Mesothelial cell of epicardium (in vitro differentiated cells): ENCODE measurements at regions not wholly inside any gene's neighbourhood (a gene's known extent, or its start where the extent isn't known, plus 50 kb on each side); places are given as distances from the start of the nearest gene placed in this dataset.

ENCODE experiments used
- DNase-seq, 2 experiments: peaks; one replicate each; pipeline ENCODE4 v3.0.0; 2021; ENCODE audit warnings: low spot score in 2 of 2; ENCODE audit not compliant: unreplicated experiment in 2 of 2
- H3K27ac Mint-ChIP-seq: 2 replicates; pipeline ENCODE4 v1.8.0; 2021; ENCODE audit warnings: mixed read lengths
- H3K27me3 Mint-ChIP-seq: 2 replicates; pipeline ENCODE4 v1.8.0; 2021; ENCODE audit warnings: low read depth, mixed read lengths
- H3K36me3 Mint-ChIP-seq: 2 replicates; pipeline ENCODE4 v1.8.0; 2021; ENCODE audit warnings: mixed read lengths
- H3K4me1 Mint-ChIP-seq: 2 replicates; pipeline ENCODE4 v1.8.0; 2021; ENCODE audit warnings: mixed read lengths
- H3K4me3 Mint-ChIP-seq: 2 replicates; pipeline ENCODE4 v1.8.0; 2021; ENCODE audit warnings: mild to moderate bottlenecking, moderate library complexity, mixed read lengths
- H3K9me3 Mint-ChIP-seq: 2 replicates; pipeline ENCODE4 v1.8.0; 2021; ENCODE audit warnings: mixed read lengths
- CTCF ChIP-seq: fragments of 200-600 bp; sonication (generic); IDR thresholded peaks from one replicate; pipeline ENCODE4 v1.5.0; 2021; ENCODE audit warnings: antibody characterized with exemption; ENCODE audit not compliant: unreplicated experiment

GRCh38 chr4:123953566-123953965 lies 557.0 kb downstream of the SPRY1 start:
- H3K36me3 Mint-ChIP-seq = no peaks in the 10 kb centered on the region
- H3K4me3 Mint-ChIP-seq = no peak overlapping the region
- no peak overlapping the region for H3K27ac Mint-ChIP-seq
- DNase-seq = no peak
- no peaks in the 10 kb centered on the region for H3K27me3 Mint-ChIP-seq
- no peak for TF ChIP-seq CTCF
- peaks cover 7% of the 10 kb centered on the region for H3K9me3 Mint-ChIP-seq
- peaks cover 4% of the 10 kb centered on the region for H3K4me1 Mint-ChIP-seq

DNA sequence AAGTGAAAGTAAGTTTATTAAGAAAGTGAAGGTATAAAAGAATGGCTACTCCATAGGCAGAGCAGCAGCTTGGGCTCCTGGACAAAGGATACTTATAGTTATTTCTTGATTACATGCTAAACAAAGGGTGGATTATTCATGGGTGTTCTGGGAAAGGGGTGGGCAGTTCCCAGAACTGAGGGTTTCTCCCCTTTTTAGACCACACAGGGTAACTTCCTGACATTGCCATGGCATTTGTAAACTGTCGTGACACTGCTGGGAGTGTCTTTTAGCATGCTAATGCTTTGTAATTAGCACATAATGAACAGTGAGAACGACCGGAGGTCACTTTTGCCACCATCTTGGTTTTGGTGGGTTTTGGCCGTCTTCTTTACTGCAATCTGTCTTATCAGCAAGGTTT lies 557.6 kb downstream of the SPRY1 start:
- TF ChIP-seq CTCF = no peak
- Mint-ChIP-seq H3K4me3 (no peak overlapping the region), H3K36me3 (no peaks in the 10 kb centered on the region), H3K27me3 (no peaks in the 10 kb centered on the region), H3K9me3 (peaks cover 7% of the 10 kb centered on the region), H3K27ac (no peak overlapping the region), H3K4me1 (peaks cover 2% of the 10 kb centered on the region)
- no peak for DNase-seq

GRCh38 chr4:123955167-123955800 lies 558.7 kb downstream of the SPRY1 start:
- no peak for DNase-seq
- H3K4me1 Mint-ChIP-seq = peaks cover 2% of the 10 kb centered on the region
- TF ChIP-seq CTCF = no peak
- H3K27ac Mint-ChIP-seq = no peak overlapping the region
- H3K4me3 Mint-ChIP-seq = no peak overlapping the region
- H3K27me3 Mint-ChIP-seq = no peaks in the 10 kb centered on the region
- H3K36me3 Mint-ChIP-seq = no peaks in the 10 kb centered on the region
- H3K9me3 Mint-ChIP-seq = peaks cover 7% of the 10 kb centered on the region

DNA sequence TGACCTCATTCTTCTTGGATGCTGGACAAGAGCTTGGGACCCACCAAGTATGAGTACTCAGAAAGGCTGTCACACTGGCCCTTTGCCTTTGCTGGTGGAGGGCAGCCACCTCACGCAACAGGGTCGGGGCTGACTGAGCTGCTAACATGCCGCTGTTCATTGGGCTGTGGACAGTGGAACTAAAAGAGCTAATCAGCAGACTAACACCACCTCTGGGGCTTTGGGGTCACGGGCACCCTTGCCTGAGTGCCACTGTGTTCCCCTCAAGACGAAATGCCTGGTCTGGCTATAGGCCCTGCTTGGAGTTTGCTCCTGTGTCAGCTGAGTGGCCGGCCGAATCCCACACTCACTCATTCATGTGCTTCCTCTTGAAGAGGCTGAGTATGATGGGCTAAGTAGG lies 559.6 kb downstream of the SPRY1 start:
- no peaks in the 10 kb centered on the region for H3K36me3 Mint-ChIP-seq
- no peaks in the 10 kb centered on the region for H3K27me3 Mint-ChIP-seq
- no peak for DNase-seq
- no peak overlapping the region for H3K27ac Mint-ChIP-seq
- no peak overlapping the region for H3K4me3 Mint-ChIP-seq
- H3K4me1 Mint-ChIP-seq = peaks cover 2% of the 10 kb centered on the region
- no peak for TF ChIP-seq CTCF
- H3K9me3 Mint-ChIP-seq = peaks cover 7% of the 10 kb centered on the region

DNA sequence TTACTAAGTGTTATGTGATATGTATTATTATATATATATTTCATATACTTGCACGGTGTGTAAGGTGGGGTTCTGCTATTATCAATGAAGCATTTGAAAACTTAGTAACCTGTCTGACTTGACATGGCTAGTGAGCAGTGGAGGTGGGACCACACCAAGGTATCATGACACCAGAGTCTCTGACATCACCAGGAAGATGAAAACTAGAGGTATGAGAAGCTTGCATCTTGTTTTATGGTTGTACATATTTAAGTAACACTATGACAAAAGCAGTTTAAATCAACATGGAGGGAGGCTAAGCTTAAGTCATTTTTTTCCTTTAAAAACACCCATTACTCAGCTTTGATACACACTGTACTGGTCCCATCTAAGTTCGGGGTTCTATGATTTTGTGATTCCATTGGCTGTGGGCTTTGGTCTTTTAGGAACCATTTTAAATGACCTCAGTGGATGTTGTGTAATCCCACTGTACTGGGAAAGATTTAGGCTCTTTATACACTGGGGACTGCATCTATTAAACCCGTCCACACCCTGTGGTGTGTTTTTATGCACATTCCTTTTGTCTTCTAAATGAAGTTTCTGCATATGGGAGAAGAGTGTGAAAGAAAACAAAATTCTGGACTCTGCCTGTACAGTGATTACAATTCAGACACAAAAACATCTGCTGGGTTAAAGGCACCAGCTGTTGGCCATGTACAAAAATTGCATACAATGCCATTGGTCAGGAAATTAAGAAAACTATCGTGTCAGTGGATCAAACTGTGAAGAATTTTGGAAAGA lies 570.6 kb downstream of the SPRY1 start:
- Mint-ChIP-seq H3K27me3 (no peaks in the 10 kb centered on the region), H3K4me3 (no peak overlapping the region), H3K36me3 (no peaks in the 10 kb centered on the region), H3K4me1 (no peaks in the 10 kb centered on the region), H3K27ac (no peak overlapping the region), H3K9me3 (peaks cover 10% of the 10 kb centered on the region)
- DNase-seq = no peak
- TF ChIP-seq CTCF = no peak
